Right lobe of liver (tissue), 4 donors: ENCODE measurements at regions not wholly inside any gene's neighbourhood (a gene's known extent, or its start where the extent isn't known, plus 50 kb on each side); places are given as distances from the start of the nearest gene placed in this dataset.

Source experiments
- POLR2A ChIP-seq: fragments of 450-650 bp; IDR thresholded peaks from one replicate; pipeline ENCODE4 v1.6.1; 2017; ENCODE audit warnings: antibody characterized with exemption, mild to moderate bottlenecking
- TF ChIP-seq, protein P1 (sequence below), 4 donors: fragments of 200-600 bp in 3 of 4; fragments of 450-650 bp in 1 of 4; IDR thresholded peaks; one replicate each; pipeline versions ENCODE4 v1.5.1 to v1.8.0; 2016 to 2022; ENCODE audit warnings: antibody characterized with exemption in 4 of 4, mild to moderate bottlenecking in 2 of 4
- donor health status: DM: no; HTN: no; CAD: no.
- donor health status: DM: no; HTN: no; CAD: no.
- donor health status: DM: no; HTN: yes; CAD: no.

DNA sequence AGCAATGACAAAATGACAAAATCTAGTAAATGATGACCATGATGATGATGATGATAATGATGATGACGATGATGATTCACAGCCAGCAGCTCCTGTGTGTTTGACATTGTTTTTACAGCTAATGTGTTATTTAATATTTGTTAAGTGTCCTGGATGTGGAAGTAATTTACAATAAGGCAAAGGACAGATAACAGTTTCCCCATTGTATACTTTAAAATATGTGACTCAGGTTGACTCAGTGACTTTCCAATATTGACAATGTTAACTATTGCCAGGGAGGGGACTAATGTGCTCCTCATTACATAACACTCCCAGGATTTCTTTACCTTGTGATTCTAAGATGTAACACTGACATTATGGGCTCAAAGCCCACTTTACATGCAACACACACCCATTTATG lies 602.2 kb downstream of the FBXO15 start:
- TF ChIP-seq, protein P1, sequence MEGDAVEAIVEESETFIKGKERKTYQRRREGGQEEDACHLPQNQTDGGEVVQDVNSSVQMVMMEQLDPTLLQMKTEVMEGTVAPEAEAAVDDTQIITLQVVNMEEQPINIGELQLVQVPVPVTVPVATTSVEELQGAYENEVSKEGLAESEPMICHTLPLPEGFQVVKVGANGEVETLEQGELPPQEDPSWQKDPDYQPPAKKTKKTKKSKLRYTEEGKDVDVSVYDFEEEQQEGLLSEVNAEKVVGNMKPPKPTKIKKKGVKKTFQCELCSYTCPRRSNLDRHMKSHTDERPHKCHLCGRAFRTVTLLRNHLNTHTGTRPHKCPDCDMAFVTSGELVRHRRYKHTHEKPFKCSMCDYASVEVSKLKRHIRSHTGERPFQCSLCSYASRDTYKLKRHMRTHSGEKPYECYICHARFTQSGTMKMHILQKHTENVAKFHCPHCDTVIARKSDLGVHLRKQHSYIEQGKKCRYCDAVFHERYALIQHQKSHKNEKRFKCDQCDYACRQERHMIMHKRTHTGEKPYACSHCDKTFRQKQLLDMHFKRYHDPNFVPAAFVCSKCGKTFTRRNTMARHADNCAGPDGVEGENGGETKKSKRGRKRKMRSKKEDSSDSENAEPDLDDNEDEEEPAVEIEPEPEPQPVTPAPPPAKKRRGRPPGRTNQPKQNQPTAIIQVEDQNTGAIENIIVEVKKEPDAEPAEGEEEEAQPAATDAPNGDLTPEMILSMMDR (IDR thresholded peaks at IDR 0.05): no peak
- TF ChIP-seq POLR2A: no peak
